Activated CD4-positive, alpha-beta T cell treated with anti-CD3 and anti-CD28 coated beads for 1 hour (primary cell): ENCODE measurements at regions not wholly inside any gene's neighbourhood (a gene's known extent, or its start where the extent isn't known, plus 50 kb on each side); places are given as distances from the start of the nearest gene placed in this dataset.
"Not testable (repeated sequence)": the region's sequence is repeated elsewhere in the genome, so short reads cannot be mapped to it uniquely, and the experiment has no call there.

Source experiments
- DNase-seq: peaks from one replicate; pipeline ENCODE4 v3.0.0-alpha.2; 2020

- no peak for DNase-seq
These were observed 393.0 kb downstream of the IGSF11 start for GRCh38 chr3:118641608-118642007.

GRCh38 chr3:118671192-118671591 lies 363.5 kb downstream of the IGSF11 start:
- no peak for DNase-seq

- DNase-seq: no peak
These were observed 359.3 kb downstream of the IGSF11 start for GRCh38 chr3:118675305-118675704.

GRCh38 chr3:118678663-118679062 lies 356.0 kb downstream of the IGSF11 start:
- not testable (repeated sequence) for DNase-seq

GRCh38 chr3:118682921-118683320 lies 351.7 kb downstream of the IGSF11 start:
- DNase-seq: no peak

GRCh38 chr3:118683636-118684035 lies 351.0 kb downstream of the IGSF11 start:
- no peak for DNase-seq

GRCh38 chr3:118688396-118688884 lies 346.2 kb downstream of the IGSF11 start:
- no peak for DNase-seq

- no peak for DNase-seq
These were observed 342.2 kb downstream of the IGSF11 start for GRCh38 chr3:118692416-118692815.

GRCh38 chr3:118705487-118706219 lies 329.0 kb downstream of the IGSF11 start:
- DNase-seq: no peak

GRCh38 chr3:118707991-118708390 lies 326.7 kb downstream of the IGSF11 start:
- no peak for DNase-seq

- DNase-seq: no peak
These were observed 324.1 kb downstream of the IGSF11 start for GRCh38 chr3:118710532-118710931.

GRCh38 chr3:118713502-118714207 lies 321.0 kb downstream of the IGSF11 start:
- DNase-seq: no peak

GRCh38 chr3:118714800-118715199 lies 319.8 kb downstream of the IGSF11 start:
- no peak for DNase-seq

GRCh38 chr3:118729546-118729945 lies 305.1 kb downstream of the IGSF11 start:
- DNase-seq: no peak

- DNase-seq: no peak
These were observed 300.0 kb downstream of the IGSF11 start for GRCh38 chr3:118734664-118735063.

GRCh38 chr3:118736107-118736506 lies 298.5 kb downstream of the IGSF11 start:
- DNase-seq: no peak

GRCh38 chr3:118740722-118741290 lies 293.8 kb downstream of the IGSF11 start:
- no peak for DNase-seq

- DNase-seq: no peak
These were observed 291.9 kb downstream of the IGSF11 start for GRCh38 chr3:118742760-118743159.

GRCh38 chr3:118744186-118744585 lies 290.5 kb downstream of the IGSF11 start:
- no peak for DNase-seq

GRCh38 chr3:118754406-118755252 lies 280.0 kb downstream of the IGSF11 start:
- no peak for DNase-seq

GRCh38 chr3:118755253-118755801 lies 279.3 kb downstream of the IGSF11 start:
- no peak for DNase-seq

- DNase-seq: no peak
These were observed 273.9 kb downstream of the IGSF11 start for GRCh38 chr3:118760585-118761290.
